ENCODE measurements at regions not wholly inside any gene's neighbourhood (a gene's known extent, or its start where the extent isn't known, plus 50 kb on each side); places are given as distances from the start of the nearest gene placed in this dataset.

DNA sequence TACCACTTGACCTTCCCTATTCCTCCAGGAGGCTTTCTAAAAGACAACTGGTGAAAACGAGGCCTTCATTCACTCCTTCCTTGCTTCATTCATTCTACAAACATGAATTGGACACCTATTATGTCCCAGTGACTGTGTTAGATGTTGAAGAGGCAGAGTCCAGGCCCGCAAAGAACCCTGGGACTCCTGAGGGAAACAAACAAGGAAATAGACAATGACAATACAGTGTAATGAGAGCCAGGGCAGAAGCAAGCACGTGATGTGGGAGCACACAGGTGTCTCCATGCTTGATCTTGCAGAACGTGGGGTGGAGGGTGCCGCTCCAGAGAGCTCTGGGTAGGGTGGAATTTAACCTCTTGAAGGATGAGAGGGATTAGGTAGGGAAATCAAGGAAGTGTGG lies 137.6 kb upstream of the KLF3 start:
- TF ChIP-seq, protein P1, sequence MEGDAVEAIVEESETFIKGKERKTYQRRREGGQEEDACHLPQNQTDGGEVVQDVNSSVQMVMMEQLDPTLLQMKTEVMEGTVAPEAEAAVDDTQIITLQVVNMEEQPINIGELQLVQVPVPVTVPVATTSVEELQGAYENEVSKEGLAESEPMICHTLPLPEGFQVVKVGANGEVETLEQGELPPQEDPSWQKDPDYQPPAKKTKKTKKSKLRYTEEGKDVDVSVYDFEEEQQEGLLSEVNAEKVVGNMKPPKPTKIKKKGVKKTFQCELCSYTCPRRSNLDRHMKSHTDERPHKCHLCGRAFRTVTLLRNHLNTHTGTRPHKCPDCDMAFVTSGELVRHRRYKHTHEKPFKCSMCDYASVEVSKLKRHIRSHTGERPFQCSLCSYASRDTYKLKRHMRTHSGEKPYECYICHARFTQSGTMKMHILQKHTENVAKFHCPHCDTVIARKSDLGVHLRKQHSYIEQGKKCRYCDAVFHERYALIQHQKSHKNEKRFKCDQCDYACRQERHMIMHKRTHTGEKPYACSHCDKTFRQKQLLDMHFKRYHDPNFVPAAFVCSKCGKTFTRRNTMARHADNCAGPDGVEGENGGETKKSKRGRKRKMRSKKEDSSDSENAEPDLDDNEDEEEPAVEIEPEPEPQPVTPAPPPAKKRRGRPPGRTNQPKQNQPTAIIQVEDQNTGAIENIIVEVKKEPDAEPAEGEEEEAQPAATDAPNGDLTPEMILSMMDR (IDR thresholded peaks at IDR 0.05 in 8 of 11, conservative IDR thresholded peaks at IDR 0.05 in 3 of 11) = no peak
- TF ChIP-seq POLR2A (IDR thresholded peaks at IDR 0.05) (no peak), POLR2AphosphoS5 (IDR thresholded peaks at IDR 0.05) (no peak)

Measured in spleen (tissue), 7 donors.